Activated T-helper 1 cell treated with anti-CD3 and anti-CD28 coated beads, Interleukin-12 subunit alpha, Interleukin-12 subunit beta, Interleukin-2, Interleukin-4 antibody, amounts not matched to agents 30 ng/mL and 10 ng/mL and 1 ng/mL, durations not matched to agents 14 hours and 24 hours and 36 hours (primary cell): ENCODE measurements at regions not wholly inside any gene's neighbourhood (a gene's known extent, or its start where the extent isn't known, plus 50 kb on each side); places are given as distances from the start of the nearest gene placed in this dataset.

Experiments used
- DNase-seq: peaks from one replicate; pipeline ENCODE4 v3.0.0; 2021; ENCODE audit warnings: low spot score
- H3K27ac Mint-ChIP-seq: one replicate; pipeline ENCODE4 v1.8.0; 2021; ENCODE audit warnings: mild to moderate bottlenecking, mixed read lengths
- H3K27me3 Mint-ChIP-seq: one replicate; pipeline ENCODE4 v1.8.0; 2022; ENCODE audit warnings: mild to moderate bottlenecking, moderate library complexity, mixed read lengths; ENCODE audit not compliant: insufficient read depth
- H3K36me3 Mint-ChIP-seq: one replicate; pipeline ENCODE4 v1.8.0; 2021; ENCODE audit warnings: low read depth, mixed read lengths
- H3K4me1 Mint-ChIP-seq: one replicate; pipeline ENCODE4 v1.8.0; 2021; ENCODE audit warnings: low read depth, mixed read lengths
- H3K4me3 Mint-ChIP-seq: one replicate; pipeline ENCODE4 v1.8.0; 2021; ENCODE audit warnings: mild to moderate bottlenecking, moderate library complexity, mixed read lengths
- H3K9me3 Mint-ChIP-seq: one replicate; pipeline ENCODE4 v1.8.0; 2021; ENCODE audit warnings: mixed read lengths
- intact Hi-C: fragments of 100-400 bp; cut with micrococcal nuclease; formaldehyde crosslinking; loops from one replicate; pipeline ENCODE4 v1.15.1; 2024

DNA sequence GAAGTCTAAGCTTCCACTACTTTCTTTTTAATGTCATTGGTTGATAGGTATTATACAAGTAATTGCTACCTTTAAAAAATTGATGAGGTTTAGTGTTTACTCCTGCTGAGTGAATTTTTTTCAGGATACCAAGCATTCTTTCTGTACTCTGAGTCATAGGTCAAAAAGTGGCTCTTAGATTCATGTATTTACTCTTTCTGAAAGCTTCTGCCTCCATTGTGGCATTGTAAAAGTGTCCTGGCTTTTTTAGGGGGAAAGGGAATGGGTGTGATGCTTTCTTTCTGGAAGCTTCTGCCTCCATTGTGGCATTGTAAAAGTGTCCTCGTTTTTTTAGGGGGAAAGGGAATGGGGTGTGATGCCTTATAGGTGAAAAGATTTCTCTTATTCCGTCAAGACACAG lies 286.5 kb downstream of the LPIN1 start:
- Mint-ChIP-seq H3K36me3 (no peaks in the 10 kb centered on the region), H3K27me3 (peaks cover 9% of the 10 kb centered on the region), H3K4me1 (no peaks in the 10 kb centered on the region), H3K27ac (no peak overlapping the region), H3K9me3 (no peaks in the 10 kb centered on the region), H3K4me3 (no peak overlapping the region)
- intact Hi-C loops, result no loop called here
- DNase-seq, result no peak

DNA sequence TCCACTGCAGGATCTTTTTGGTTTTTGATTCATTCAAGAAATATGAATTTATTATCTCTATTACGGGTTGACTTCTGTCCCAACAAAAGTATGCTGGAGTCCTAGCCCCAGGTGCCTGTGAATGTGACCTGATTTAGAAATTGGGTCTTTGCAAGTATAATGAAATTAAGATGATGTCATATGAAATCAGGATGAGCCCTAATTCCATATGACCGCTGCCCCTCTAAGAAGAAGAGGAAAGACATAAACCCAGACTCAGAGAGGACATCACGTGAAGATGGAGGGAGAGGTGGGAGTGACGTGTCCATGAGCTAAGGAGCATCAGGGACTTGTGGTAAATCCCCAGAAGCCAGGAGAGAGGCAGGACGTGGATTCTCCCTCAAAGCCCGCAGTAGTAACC lies 287.1 kb downstream of the LPIN1 start:
- intact Hi-C loops, result no loop called here
- Mint-ChIP-seq H3K27me3 (peaks cover 9% of the 10 kb centered on the region), H3K9me3 (no peaks in the 10 kb centered on the region), H3K36me3 (no peaks in the 10 kb centered on the region), H3K4me3 (no peak overlapping the region), H3K27ac (no peak overlapping the region), H3K4me1 (no peaks in the 10 kb centered on the region)
- DNase-seq, result no peak

DNA sequence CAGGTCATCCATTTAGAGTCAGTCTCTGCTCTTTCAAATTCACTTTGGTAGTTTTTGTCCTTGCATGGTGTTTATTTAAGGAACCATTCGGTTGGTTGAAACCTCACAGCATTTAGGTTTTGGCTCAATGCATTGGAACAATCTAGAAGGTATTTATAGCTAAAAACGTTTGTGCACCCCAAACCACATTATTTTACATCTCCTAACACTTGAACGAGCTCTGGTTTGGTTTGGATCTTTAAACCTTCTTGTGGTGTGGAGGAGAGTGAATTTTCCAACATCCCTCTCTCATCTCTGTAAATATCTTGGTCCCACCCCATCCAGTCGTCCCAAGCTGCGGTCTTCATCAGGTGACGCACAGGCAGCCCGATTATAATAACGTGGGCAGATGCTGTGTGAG lies 287.9 kb downstream of the LPIN1 start:
- intact Hi-C loops, result no loop called here
- H3K36me3 Mint-ChIP-seq, result no peaks in the 10 kb centered on the region
- H3K4me1 Mint-ChIP-seq, result no peaks in the 10 kb centered on the region
- H3K9me3 Mint-ChIP-seq, result no peaks in the 10 kb centered on the region
- H3K27ac Mint-ChIP-seq, result no peak overlapping the region
- no peak overlapping the region for H3K4me3 Mint-ChIP-seq
- H3K27me3 Mint-ChIP-seq, result peaks cover 9% of the 10 kb centered on the region
- no peak for DNase-seq

DNA sequence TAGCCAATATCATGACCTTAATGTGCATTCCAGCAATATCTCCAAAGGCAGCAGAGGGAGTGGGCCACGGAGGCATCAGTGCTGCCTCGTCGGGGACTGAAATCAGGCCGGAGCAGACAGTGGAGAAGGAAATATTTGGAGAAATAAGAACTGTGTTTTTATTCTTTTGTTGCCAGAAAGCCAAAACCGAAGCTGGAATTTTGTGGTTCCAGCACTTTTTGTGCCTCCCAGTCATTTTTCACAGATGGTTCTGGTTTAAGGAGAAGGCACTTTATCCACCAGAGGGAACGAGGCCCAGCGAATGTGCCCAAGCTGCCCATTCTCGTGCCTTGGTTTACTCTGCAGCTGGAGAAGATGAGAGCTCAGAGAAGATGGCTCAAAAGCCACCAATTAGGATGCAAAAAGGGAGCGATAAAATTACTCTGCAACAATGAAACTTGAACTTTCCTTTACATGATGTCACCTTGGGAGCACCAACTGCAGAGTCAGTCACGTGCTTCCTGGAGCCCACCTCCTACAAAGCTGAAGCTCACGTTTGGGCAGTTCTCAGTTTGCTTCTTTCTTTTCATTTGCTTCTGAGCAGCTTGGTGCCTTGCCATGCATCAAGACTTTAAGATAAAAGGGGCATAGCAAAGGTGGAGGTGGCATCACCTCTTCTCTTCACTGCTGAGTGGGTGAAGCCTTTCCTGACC lies 288.7 kb downstream of the LPIN1 start:
- no peaks in the 10 kb centered on the region for H3K36me3 Mint-ChIP-seq
- H3K27ac Mint-ChIP-seq, result no peak overlapping the region
- H3K4me1 Mint-ChIP-seq, result no peaks in the 10 kb centered on the region
- no peak for DNase-seq
- no peak overlapping the region for H3K4me3 Mint-ChIP-seq
- intact Hi-C loops, result no loop called here
- H3K27me3 Mint-ChIP-seq, result peaks cover 9% of the 10 kb centered on the region
- no peaks in the 10 kb centered on the region for H3K9me3 Mint-ChIP-seq

DNA sequence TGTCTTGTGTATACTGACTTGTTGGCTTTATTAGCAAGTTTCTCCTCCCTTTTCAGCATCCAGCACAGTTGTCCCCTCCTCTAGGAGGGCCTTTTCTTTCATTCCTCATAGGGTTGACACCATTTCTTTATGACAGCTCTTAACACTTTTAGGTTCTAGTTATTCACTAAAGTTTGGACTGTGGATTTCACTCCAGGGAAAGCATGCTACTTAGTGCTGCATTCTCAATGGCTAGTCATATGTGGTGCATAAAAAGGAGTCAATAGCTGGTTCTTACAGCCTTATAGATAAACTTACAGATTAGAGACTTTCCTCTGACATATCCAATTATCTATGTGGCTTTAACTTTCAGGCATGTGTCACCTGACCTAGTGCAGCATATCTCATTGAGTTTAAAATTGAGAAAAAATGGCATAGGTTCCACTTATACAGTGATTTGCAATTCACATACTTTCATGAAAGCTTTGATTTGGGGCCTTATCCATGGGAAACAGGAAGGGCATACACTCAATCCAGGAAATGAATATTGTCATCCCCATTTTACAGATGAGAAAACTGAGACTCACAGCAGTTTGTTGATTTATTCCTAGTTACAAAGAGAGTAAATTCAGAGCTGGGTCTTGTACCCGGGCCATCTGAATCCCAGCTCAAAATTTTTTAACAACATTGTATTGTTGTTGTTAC lies 289.7 kb downstream of the LPIN1 start:
- Mint-ChIP-seq H3K9me3 (no peaks in the 10 kb centered on the region), H3K27ac (no peak overlapping the region), H3K36me3 (no peaks in the 10 kb centered on the region), H3K4me1 (no peaks in the 10 kb centered on the region), H3K4me3 (no peak overlapping the region), H3K27me3 (peaks cover 7% of the 10 kb centered on the region)
- no peak for DNase-seq
- intact Hi-C loops, result no loop called here

DNA sequence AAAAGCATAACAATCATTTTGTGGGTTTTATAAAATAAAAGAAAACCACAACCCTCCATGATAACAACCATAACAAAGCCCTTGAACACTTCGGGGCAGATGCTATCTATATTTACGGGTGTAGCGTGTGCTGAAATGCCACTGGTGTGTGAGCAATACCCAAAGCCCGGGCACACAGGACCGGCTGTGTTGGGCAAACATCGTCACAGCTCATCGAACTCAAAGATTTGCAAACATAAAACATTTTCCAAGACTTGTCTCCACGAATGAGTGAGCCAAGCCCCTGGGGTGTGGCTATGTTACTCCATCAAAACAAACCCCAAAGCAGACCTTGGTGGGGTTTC lies 290.2 kb downstream of the LPIN1 start:
- H3K36me3 Mint-ChIP-seq, result no peaks in the 10 kb centered on the region
- H3K27ac Mint-ChIP-seq, result no peak overlapping the region
- intact Hi-C loops, result no loop called here
- H3K4me3 Mint-ChIP-seq, result no peak overlapping the region
- H3K9me3 Mint-ChIP-seq, result peaks cover 4% of the 10 kb centered on the region
- no peaks in the 10 kb centered on the region for H3K4me1 Mint-ChIP-seq
- peaks cover 7% of the 10 kb centered on the region for H3K27me3 Mint-ChIP-seq
- no peak for DNase-seq

DNA sequence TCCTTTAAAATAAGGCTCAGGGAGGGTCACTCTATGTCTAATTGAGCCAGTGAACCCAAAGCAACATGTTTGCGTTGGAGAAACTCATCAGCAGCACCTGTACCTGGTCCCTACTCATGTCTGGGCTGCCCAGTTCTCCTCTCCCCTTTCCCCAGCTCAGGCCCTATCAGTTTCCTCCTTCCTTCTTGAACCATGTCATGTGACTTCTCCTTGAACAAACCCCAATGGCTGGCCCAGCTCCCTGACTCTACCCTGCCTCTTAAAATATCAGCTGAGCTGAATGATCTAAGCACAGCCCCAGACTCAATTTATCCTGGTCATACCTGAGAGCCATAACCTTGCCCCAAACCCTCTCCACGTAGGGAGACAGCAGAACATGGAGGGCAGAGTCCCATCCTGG lies 290.9 kb downstream of the LPIN1 start:
- intact Hi-C loops, result no loop called here
- Mint-ChIP-seq H3K9me3 (peaks cover 6% of the 10 kb centered on the region), H3K36me3 (no peaks in the 10 kb centered on the region), H3K4me1 (no peaks in the 10 kb centered on the region), H3K27ac (no peak overlapping the region), H3K4me3 (no peak overlapping the region), H3K27me3 (peaks cover 4% of the 10 kb centered on the region)
- no peak for DNase-seq

DNA sequence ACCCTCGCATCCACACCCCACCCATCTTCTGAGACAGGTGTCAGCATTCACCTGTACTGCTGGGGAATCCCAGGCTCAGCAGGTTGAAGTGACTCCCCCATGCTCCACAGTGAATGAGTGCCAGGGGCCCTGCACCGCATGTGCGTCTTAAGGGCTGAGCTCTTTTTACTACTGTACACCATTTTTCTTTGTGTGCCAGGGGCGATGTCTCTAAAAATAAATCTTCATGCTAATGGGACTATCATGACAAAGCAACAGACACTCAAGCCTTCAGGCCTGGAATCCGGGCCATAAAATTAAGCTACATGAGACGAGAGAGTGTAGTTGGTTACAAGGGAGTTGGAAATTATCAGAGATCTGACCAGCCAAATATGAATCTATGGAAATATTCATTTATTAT lies 294.8 kb downstream of the LPIN1 start:
- H3K27ac Mint-ChIP-seq, result no peak overlapping the region
- H3K4me1 Mint-ChIP-seq, result peaks cover 17% of the 10 kb centered on the region
- intact Hi-C loops, result no loop called here
- DNase-seq, result no peak
- no peak overlapping the region for H3K4me3 Mint-ChIP-seq
- H3K27me3 Mint-ChIP-seq, result peaks cover 10% of the 10 kb centered on the region
- H3K36me3 Mint-ChIP-seq, result no peaks in the 10 kb centered on the region
- peaks cover 6% of the 10 kb centered on the region for H3K9me3 Mint-ChIP-seq

DNA sequence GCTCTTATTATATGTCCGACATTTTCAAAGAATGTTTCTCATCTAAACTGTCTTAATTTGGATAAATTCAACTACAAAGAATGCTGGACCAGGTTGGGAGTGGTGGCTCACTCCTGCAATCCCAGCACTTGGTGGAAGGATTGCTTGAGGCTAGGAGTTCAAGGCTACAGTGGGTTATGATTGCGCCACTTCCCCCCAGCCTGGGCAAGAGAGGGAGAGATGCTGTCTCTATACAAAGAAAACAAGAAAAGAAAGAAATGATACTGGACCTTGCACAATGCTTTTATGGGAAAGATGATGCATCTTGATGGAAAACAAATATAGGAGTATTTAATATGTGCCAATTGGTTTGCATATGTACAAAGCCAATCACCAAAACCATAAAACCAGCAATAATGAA lies 296.7 kb downstream of the LPIN1 start:
- Mint-ChIP-seq H3K9me3 (peaks cover 6% of the 10 kb centered on the region), H3K4me1 (peaks cover 17% of the 10 kb centered on the region), H3K27ac (no peak overlapping the region), H3K36me3 (no peaks in the 10 kb centered on the region), H3K4me3 (no peak overlapping the region), H3K27me3 (peaks cover 12% of the 10 kb centered on the region)
- no peak for DNase-seq
- intact Hi-C loops, result no loop called here

DNA sequence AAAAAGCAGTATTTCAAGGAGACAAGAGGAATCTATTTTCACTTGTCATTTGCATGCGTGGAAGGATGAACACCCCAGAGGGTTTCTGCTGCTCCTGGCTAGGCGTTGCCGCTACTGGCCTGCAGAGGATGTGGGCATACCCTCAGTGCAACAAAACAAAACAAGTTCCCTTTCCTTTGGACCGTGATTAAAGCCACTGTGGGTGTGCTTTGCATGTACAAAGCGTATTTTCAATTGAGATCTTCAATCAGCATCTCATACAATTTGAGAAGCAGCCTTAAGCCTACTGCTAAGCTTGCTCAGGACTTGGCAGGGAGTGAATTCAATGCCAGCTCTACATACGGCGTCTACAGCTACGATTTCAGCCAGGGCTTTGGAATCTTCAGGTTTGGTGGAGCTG lies 298.4 kb downstream of the LPIN1 start:
- Mint-ChIP-seq H3K4me1 (peaks cover 17% of the 10 kb centered on the region), H3K36me3 (no peaks in the 10 kb centered on the region), H3K4me3 (no peak overlapping the region), H3K27me3 (peaks cover 12% of the 10 kb centered on the region), H3K27ac (no peak overlapping the region), H3K9me3 (peaks cover 6% of the 10 kb centered on the region)
- intact Hi-C loops, result no loop called here
- no peak for DNase-seq

DNA sequence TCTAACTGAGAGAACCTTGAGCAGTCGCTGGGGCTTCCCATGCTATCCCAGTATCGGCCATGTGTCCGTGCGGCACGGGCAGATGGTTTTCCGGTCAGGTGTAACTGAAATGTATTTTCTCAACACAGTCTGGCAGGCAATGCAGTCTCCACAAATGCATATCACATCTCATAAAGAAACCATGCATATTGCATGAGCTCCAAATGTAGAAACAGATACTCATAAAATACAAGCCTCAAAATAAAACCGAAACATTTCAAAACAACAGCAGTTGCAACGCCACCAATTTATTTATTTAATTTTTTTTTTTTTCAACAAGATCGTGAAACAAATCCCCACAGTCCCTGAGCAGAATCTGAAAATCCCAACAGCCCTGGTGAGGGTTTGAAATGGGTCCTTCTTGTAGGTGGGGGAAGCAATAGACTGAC lies 299.4 kb downstream of the LPIN1 start:
- intact Hi-C loops, result no loop called here
- Mint-ChIP-seq H3K27ac (no peak overlapping the region), H3K4me1 (peaks cover 17% of the 10 kb centered on the region), H3K36me3 (no peaks in the 10 kb centered on the region), H3K9me3 (peaks cover 6% of the 10 kb centered on the region), H3K27me3 (peaks cover 14% of the 10 kb centered on the region), H3K4me3 (no peak overlapping the region)
- DNase-seq, result no peak

DNA sequence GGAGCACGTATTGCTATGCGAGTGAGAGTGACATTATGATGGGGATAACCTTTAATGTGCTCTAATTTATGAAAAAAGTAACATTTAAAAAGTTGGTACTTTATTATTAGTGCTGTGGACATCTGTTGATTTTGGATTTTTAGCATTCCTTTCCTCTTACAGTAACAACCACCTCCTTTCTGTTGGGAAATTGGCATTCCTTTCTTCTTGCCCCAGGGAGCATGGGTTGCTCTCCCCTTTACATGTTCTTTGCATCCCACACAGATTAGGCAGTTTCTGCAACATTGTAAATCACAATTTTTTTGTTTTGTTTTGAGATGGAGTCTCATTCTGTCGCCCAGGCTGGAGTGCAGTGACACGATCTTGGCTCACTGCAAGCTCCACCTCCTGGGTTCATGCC lies 300.2 kb downstream of the LPIN1 start:
- no peak overlapping the region for H3K4me3 Mint-ChIP-seq
- H3K36me3 Mint-ChIP-seq, result no peaks in the 10 kb centered on the region
- no peak for DNase-seq
- H3K27ac Mint-ChIP-seq, result no peak overlapping the region
- intact Hi-C loops, result no loop called here
- peaks cover 14% of the 10 kb centered on the region for H3K27me3 Mint-ChIP-seq
- peaks cover 17% of the 10 kb centered on the region for H3K4me1 Mint-ChIP-seq
- peaks cover 1% of the 10 kb centered on the region for H3K9me3 Mint-ChIP-seq

DNA sequence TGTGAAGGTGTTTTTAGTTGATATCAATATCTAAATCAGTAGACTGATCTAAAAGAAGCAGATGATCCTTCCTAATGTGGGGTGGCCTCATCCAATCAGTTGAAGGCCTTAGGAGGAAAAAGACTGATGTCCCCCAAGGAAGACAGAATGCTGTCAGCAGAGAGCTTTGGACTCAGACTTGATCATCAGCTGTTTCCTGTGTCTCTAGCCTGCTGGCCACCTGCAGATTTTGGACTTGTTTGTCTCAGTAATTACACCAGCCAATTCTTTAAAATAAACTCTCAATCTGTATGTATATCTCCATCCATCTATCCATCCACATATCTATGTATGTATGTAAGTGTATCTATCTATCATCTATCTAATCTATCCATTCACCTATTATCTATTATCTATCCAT lies 301.3 kb downstream of the LPIN1 start:
- H3K27ac Mint-ChIP-seq, result no peak overlapping the region
- intact Hi-C loops, result no loop called here
- H3K4me1 Mint-ChIP-seq, result peaks cover 17% of the 10 kb centered on the region
- peaks cover 12% of the 10 kb centered on the region for H3K27me3 Mint-ChIP-seq
- DNase-seq, result no peak
- no peaks in the 10 kb centered on the region for H3K9me3 Mint-ChIP-seq
- no peak overlapping the region for H3K4me3 Mint-ChIP-seq
- H3K36me3 Mint-ChIP-seq, result no peaks in the 10 kb centered on the region

DNA sequence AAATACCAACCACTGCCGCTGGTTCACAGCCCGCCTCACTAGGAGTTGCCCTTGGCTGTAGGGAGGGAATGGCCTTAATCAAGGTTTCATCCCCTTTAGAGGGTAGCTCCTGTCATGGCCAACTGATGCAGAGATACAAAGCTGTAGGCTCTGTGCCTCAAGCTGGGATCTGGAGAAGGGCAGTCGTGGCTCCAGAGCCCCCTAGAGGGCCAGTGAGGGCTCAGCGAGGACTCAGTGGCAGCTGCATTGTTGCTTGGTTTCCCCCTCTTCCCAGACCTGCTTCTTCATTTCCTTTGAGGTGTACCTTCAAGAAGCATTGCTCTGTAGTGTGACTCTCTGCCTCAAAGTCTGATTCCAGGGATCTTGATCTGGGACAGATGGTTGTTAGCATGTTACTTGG lies 302.1 kb downstream of the LPIN1 start:
- Mint-ChIP-seq H3K27me3 (peaks cover 5% of the 10 kb centered on the region), H3K4me1 (peaks cover 17% of the 10 kb centered on the region), H3K9me3 (peaks cover 2% of the 10 kb centered on the region), H3K4me3 (no peak overlapping the region), H3K36me3 (no peaks in the 10 kb centered on the region), H3K27ac (no peak overlapping the region)
- DNase-seq, result no peak
- intact Hi-C loops, result no loop called here
